ENCODE measurements at regions not wholly inside any gene's neighbourhood (a gene's known extent, or its start where the extent isn't known, plus 50 kb on each side); places are given as distances from the start of the nearest gene placed in this dataset.
"Not testable (repeated sequence)": the region's sequence is repeated elsewhere in the genome, so short reads cannot be mapped to it uniquely, and the experiment has no call there.

DNA sequence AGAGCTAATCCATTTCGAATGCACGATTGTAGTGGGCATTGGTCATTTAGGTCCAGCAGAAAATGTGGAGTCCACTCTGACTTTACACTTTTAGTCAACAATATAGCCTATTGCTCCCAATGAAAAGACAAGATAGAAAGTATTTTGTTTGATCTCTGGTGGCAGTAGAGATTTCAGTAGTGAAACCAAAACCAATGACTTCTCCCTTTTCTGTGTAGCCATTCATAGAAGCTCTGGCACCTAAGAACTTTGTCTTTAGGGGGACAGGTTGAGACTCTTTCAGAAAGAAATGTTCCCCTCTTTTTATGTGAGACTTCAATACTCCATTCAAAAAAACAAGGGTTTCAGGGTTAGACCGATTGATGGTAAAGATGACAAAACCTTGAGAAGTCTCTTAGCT is 510.8 kb upstream of the POU3F2 start:
- ATAC-seq: no peak
- intact Hi-C loops (cut with DNase I): no loop called here
- DNase-seq: no peak

DNA sequence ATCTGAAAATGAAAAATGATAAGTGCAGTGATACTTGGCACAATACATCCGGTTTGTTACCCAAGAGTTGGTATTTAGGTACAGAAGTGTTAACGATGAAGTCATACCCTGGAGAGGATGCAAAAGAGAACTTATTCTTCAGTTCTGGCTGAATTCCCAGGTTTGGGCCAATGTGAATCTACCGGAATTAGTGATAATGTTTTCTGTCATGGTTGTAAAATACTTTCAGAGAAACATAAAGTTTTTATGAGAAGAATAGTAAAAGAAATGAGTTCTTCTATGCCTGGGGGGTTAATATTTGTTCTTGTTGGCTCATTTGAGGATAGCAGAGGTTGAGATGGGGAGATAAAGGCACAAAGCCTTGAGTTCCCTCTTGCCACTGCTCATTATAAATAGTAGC is 509.9 kb upstream of the POU3F2 start:
- ATAC-seq (no peak), DNase-seq (no peak)
- intact Hi-C loops (cut with DNase I): no loop called here

DNA sequence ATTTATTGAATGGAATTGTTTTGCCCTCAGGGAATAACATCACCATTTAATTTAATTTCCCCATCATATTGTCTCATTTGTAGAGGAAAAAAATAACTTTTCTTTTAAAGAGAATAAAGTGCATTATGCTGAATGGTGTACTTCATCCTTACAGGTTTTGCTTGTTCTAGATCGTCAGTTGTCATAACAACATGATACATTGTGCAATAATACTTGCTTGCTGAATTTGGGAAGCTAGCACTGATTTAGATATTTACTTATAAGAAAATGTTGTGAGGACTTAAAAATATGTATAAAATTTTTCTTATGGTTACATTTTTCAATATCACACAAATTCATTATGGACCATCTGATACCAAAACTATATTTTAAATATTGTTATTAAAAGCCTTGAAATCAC is 509.0 kb upstream of the POU3F2 start:
- no peak for ATAC-seq
- DNase-seq: no peak
- intact Hi-C loops (cut with DNase I): no loop called here

DNA sequence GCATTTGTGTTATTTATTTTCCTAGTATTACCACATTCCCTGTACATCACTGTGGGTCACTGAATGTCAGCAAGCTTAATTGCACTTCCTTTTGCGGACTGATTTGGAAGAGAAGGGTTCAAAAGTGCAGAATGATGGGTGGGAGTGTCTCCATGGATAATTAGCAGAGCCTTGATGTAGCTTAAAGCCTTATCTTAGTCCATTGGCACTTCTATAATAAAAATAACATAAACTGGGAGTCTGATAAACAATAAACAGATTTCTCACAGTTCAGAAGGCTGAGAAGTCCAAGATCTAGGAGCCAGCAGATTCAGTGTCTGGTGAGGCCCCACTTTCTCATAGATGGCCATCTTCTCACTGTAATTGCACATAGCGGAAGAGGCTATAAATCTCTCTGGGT is 501.1 kb upstream of the POU3F2 start:
- DNase-seq (no peak), ATAC-seq (no peak)
- intact Hi-C loops (cut with DNase I): no loop called here

DNA sequence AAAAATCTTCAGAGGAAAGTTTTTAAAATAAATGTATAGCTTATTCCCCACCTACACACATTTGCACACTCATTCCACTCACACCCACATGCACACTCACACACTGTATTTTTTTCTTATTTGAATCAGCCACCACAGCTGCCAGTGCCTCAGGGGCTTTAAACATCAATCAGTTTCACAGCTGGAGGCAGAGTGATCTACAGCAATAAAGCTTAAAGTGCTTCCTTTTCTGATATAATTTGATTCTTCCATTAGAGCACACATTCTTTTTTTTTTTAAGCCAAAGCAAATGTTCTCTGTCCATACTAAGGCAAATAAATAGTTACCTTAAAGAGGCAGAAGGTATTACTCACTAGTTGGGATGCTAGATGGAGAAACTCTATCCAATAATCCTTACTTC is 498.8 kb upstream of the POU3F2 start:
- no peak for DNase-seq
- intact Hi-C loops (cut with DNase I): no loop called here
- ATAC-seq: no peak

DNA sequence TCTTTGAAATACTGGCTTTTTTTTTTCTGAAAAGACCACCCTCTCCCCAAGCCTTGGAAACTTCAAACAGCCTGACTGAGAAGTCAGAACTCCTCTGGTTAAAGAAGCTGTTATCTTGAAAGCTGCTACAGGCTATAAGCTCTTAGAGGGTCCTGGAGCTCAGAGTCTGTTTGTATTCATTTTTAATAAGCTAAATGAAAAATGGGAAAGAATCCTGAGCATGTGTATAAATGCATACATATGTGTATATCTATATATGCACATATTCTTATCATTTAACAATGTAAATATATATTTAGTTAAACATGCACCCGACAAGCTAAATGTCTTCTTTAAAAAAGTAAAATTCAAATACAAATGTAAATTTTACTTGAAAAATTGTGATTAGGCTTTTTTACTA is 494.9 kb upstream of the POU3F2 start:
- intact Hi-C loops (cut with DNase I): no loop called here
- ATAC-seq (no peak), DNase-seq (no peak)

DNA sequence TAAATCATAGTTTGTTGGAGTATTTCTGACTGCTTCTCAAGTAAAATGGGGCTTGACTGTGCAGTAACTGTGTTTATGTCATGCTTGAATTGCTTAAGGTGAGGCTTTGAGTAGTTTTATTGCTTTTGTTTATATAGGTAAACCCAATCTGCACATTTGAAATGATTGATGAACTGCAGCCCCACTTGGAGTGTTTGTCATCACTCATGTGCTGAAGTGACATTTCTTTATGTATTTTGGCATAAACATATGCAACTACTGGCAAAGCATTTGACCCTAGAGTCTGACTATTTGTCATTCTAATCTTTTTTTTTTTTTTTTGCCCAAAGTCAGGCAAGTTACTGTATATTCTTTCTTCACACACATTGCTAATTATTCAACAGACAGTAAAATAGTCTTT is 491.4 kb upstream of the POU3F2 start:
- ATAC-seq: no peak

DNA sequence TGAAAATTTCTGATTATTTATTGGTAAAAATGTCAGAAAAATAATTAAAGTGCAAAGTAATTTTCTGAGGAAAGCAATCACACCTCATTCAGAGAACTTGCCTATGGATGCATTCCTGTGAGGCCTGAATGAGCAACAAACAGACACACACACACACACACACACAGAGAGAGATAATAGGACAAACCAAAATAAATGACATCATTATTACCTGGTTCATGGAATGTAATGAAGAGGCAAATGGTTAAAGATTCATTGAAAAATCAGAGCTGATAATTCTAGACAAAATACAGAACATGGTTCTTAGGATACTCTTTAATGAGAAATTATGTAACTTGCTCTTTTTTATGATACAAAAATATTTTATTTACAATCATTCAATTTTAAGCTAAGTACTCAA is 490.6 kb upstream of the POU3F2 start:
- DNase-seq (no peak), ATAC-seq (no peak)
- intact Hi-C loops (cut with DNase I): no loop called here

More for the DNA sequence above, 491.4 kb upstream of the POU3F2 start:
- no peak for DNase-seq
- intact Hi-C loops (cut with DNase I): no loop called here

DNA sequence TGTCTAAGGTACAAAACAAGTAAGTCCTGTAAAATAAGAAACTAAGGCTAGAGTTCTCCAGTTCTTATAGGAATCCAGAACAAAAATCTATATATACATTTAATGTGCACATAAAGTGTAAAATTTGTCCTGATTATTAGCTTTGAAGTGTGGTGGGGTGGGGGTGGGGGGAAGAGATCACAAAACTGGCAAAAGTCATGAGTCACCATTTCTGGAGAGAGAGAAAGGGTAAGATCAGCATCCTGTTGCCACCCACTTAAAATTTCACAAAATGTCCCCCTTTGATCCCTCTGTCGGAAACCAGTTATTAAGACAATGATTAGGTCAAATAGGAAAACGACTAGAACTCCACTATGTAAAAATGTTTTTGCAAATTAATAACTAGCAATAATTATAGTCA is 482.0 kb upstream of the POU3F2 start:
- ATAC-seq (no peak), DNase-seq (no peak)
- intact Hi-C loops (cut with DNase I): no loop called here

DNA sequence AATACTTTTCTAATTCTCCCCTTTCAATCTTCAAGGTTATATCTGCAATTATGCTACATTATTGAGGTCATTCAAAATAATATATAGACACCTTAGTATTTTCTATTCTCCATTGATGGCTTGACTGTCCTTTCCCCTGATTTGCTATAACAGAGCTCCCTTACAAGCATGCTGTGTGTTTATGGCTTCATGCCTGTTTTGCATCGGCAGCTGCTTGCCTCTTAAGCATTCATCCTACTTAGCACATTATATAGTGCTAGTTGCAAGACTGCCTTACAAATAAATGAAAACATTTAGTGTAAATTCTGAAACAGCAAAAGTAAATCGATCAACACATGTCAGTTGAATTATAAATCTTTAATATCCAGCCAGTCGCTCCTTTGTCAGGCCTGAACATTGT is 476.2 kb upstream of the POU3F2 start:
- intact Hi-C loops (cut with DNase I): no loop called here
- ATAC-seq: no peak
- no peak for DNase-seq

DNA sequence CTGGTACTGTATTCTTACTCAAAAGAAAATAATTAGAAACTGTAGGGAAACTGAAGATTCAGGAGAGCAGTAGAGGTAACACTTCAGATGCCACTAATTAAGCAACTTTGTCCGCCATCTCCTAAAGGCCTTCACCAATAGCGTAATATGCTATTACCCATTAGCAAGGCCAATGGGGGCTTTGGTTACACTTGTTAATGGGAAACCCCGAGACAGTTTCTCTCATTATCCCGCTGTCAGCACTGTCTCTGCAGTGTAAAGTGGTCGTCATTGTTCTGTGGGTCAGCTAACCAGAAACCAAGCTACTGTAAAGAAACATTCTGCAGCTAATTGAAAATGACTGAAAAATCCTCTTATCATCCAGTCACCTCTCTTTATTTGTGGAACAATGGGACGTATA is 468.0 kb upstream of the POU3F2 start:
- no peak for ATAC-seq
- intact Hi-C loops (cut with DNase I): no loop called here

DNA sequence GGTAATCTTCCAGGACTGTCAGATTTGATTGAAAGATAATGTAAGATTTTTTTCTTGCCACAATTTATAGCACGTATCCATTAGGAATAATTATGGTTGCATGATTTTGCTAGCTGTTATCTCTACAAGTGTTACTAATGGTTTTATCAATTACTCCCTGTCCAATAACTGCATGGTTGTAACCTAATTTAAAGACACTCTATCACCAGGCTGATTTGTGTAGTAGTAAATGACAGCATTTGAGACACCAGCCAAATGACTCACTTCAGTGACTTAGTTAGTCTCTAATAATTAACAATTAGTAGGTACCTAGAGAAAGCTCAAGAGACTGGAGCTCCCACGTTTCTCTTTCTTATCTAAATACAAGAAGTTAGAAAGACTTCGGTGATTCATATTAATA is 453.8 kb upstream of the POU3F2 start:
- DNase-seq: no peak
- intact Hi-C loops (cut with DNase I): no loop called here
- ATAC-seq: no peak

More for the DNA sequence above, 468.0 kb upstream of the POU3F2 start:
- no peak for DNase-seq

DNA sequence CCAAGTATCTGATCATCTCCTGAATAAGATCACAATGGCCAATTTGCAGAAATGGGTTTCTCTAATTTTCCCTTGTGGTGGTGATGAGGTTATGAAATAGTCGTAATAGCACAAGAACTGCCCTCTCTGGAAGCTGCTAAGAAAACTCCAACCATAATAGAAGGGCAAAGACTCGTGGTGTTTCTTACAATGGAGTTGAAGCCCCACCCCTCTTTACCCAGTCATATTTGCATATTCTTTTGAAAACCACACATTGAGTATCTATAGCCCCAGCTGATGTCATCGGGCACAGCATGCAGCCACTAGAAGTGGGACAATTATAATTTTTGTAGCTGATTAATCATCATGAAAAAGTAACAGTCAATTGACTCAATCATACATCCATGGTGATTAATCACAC is 452.1 kb upstream of the POU3F2 start:
- DNase-seq (no peak), ATAC-seq (no peak)
- intact Hi-C loops (cut with DNase I): no loop called here

DNA sequence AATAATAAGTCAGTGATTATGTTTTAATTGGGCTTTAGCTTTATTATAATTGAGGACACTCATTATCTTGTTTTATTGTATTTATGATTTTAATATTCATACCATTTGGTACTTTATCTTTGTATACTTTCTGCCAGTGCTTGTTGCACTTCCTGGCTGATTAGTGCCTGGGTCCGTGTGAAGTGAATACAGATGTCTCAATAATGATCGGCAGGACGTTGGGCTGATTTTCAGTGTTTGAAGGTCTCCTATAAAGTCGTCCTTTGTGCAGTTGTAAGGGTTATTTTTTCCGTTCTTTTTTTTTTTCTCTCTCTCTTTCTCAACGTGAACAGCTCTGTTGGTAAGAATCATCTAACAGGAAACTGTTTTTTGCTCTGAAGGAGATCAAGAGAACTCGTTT is 450.0 kb upstream of the POU3F2 start:
- ATAC-seq (no peak), DNase-seq (no peak)
- intact Hi-C loops (cut with DNase I): no loop called here

DNA sequence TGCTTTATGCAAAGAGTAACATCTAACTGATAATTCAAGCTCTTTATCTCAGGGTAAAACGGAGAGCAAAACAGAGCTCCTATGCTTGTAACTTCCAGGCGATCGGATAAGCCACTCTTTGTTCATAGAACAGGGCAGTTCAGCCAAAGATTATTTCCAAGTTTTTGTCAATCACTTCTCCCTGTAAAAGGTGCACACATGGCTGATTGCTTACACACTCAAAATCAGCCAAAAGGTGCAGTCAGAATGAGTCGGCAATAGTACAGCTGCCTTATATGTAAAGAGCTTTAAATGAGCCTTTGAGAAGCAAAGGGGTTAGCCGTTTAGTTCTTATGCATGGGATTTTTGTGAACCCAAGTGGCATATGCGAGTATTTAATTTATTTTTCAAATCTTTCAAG is 449.6 kb upstream of the POU3F2 start:
- no peak for DNase-seq
- no peak for ATAC-seq
- intact Hi-C loops (cut with DNase I): no loop called here

DNA sequence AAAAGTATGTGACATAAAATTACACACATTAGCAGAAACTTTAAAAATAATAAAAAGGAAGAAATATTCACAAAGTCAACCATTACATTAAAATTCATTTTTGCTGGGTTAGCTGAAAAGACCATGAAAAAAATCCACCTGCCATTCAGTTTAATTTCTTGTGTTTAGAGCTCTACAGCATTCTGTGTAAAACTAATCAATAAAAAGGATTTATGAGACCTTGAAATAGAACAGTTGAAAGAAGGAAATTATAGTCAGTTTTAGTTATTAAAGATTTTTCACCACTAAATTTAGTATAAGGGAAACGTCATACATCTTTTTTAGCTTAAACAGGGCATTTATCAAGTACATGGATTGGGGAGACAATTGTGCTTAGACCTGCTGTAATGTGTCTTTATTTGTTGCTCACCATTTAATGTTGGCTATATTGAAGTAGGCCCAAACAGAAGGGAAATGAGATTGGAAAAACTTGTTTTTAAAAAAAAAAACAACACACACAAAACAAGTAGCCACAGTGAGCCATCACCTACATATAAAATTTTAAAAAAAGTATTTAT is 438.7 kb upstream of the POU3F2 start:
- no peak for DNase-seq
- ATAC-seq: no peak
- intact Hi-C loops (cut with DNase I): no loop called here

DNA sequence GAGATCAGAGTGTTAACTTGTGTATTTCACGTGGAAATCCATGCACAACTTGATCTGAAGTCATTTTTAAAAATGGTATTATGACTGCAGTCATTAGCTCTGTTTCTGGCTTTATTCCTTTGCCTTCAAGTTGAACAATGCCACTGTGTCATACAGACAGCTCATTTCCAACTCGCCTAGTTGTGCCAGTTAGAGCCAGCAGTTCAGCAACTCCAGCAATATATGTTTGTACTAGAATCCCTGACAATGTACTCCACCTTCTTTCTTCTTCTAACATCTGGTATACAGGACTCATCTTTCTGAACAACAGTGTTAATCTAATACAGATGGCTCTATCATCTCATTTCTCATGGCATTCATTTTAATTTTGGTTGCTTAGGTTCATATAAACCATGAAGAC is 418.3 kb upstream of the POU3F2 start:
- DNase-seq (no peak), ATAC-seq (no peak)
- intact Hi-C loops (cut with DNase I): no loop called here

DNA sequence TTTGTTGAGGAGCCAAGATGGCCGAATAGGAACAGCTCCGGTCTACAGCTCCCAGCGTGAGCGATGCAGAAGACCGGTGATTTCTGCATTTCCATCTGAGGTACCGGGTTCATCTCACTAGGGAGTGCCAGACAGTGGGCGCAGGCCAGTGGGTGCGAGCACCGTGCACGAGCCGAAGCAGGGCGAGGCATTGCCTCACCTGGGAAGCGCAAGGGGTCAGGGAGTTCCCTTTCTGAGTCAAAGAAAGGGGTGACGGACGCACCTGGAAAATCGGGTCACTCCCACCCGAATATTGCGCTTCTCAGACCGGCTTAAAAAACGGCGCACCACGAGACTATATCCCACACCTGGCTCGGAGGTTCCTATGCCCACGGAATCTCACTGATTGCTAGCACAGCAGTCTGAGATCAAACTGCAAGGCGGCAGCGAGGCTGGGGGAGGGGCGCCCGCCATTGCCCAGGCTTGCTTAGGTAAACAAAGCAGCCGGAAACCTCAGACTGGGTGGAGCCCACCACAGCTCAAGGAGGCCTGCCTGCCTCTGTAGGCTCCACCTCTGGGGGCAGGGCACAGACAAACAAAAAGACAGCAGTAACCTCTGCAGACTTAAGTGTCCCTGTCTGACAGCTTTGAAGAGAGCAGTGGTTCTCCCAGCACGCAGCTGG is 417.7 kb upstream of the POU3F2 start:
- DNase-seq; intact Hi-C loops (cut with DNase I); ATAC-seq: not testable (repeated sequence)

DNA sequence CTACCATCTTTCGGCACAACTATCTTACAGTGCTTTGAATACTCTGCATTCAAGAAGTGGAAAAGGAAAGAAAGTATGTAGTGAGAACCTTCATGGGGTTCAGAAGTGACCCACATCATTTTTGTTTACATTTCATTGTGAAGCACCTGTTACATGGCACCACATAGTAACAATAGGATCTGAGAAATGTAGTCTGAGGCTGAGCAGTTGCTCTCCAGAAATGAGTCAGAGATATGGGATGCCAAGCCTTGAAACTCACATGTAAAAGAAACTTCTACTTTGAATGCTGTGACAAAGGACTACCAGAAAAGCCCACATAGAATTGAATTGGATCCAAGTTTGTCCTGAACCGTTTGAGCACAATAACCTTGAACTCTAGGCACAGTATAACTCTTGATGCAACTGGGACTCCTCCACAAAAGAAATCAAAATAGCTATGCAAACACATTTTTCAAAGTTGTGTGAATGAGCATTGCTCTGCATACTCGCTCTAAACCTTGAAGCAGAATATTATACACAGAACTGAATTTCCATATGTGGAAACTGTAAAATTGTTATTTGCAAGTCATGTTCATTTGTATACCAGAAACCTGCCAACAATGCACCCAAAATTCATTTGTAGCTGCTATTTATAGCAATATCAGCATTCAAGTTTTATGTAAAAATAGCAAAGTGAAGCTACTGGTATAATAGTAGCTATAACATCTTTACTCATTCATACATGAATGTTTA is 400.9 kb upstream of the POU3F2 start:
- DNase-seq: no peak
- ATAC-seq: no peak
- intact Hi-C loops (cut with DNase I): no loop called here

DNA sequence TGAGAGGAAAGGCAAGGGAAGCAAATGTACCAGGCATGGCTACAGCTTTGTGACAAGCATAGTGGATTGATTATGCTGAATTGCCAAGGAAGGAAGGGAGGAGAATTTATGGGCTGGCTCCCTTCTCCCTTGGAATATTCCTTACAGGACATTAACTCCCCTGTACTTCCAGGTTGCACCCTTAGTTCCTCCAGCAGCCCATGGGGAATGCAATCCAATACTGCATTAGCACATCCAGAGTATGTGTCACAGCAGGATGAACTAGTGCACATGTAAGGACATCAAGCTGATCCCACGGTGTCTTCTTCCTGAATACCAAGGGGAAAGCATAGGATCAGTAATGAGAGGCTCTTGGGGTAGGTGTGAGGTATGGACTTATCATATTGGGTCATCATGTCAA is 390.7 kb upstream of the POU3F2 start:
- DNase-seq (no peak), ATAC-seq (no peak)
- intact Hi-C loops (cut with DNase I): no loop called here

DNA sequence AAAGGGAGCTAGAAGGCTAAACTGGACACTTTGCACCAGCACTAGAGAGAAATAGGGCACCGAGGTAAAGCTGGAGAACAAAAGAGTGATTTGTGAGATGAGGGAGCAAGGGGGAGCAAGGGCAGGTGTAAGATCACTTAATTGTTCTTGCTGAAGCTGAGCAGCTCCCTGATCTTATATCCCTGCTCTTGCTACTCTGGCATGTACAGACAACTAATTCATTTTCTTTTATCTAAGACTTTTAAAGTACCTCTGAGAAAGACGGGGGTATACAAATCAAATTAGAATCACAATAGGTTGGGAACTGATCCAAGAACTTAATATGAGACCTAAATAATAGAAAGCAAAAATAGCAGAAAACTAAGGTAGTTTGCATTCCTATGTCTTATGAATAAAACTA is 381.7 kb upstream of the POU3F2 start:
- DNase-seq: no peak
- intact Hi-C loops (cut with DNase I): no loop called here
- no peak for ATAC-seq

All from left cardiac atrium (tissue), 4 donors.